Testis (tissue), 2 donors: ENCODE measurements at regions not wholly inside any gene's neighbourhood (a gene's known extent, or its start where the extent isn't known, plus 50 kb on each side); places are given as distances from the start of the nearest gene placed in this dataset.

ENCODE experiments used
- DNase-seq: peaks from one replicate; pipeline ENCODE4 v3.0.0-alpha.2; 2019
- H3K27ac ChIP-seq, 2 donors: fragments of 200-600 bp; sonication (generic); one replicate each; pipeline ENCODE4 v1.5.1; 2019
- H3K27me3 ChIP-seq: fragments of 200-600 bp; sonication (generic); one replicate; pipeline ENCODE4 v1.5.1; 2019
- H3K36me3 ChIP-seq: fragments of 200-600 bp; sonication (generic); one replicate; pipeline ENCODE4 v1.5.1; 2017; ENCODE audit warnings: low read depth; ENCODE audit errors: missing control alignments
- H3K4me1 ChIP-seq: fragments of 200-600 bp; sonication (generic); one replicate; pipeline ENCODE4 v1.5.1; 2019
- H3K4me3 ChIP-seq, 2 donors: fragments of 200-600 bp; sonication (generic); one replicate each; pipeline ENCODE4 v1.5.1; 2017 to 2019
- H3K9me3 ChIP-seq: fragments of 200-600 bp; sonication (generic); one replicate; pipeline ENCODE4 v1.5.1; 2017
- CTCF ChIP-seq, 3 experiments: fragments of 450-650 bp in 2 of 3; fragments of 200-600 bp in 1 of 3; sonication (generic) in 1 of 3; IDR thresholded peaks; one replicate each; pipeline ENCODE4 v1.5.1; 2016 to 2019; ENCODE audit warnings: antibody characterized with exemption in 3 of 3, mild to moderate bottlenecking in 2 of 3, moderate library complexity in 1 of 3
- POLR2A ChIP-seq: fragments of 450-650 bp; IDR thresholded peaks from one replicate; pipeline ENCODE4 v1.6.1; 2017; ENCODE audit warnings: antibody characterized with exemption, mild to moderate bottlenecking, moderate library complexity
- WGBS, 2 donors: methylation state at CpG; one replicate each; pipeline ENCODE4 v1.1.5; 2018; 5-methylcytosine and 5-hydroxymethylcytosine counted together
- intact Hi-C: fragments of 100-400 bp; cut with DNase I; formaldehyde crosslinking; loops from one replicate; pipeline ENCODE4 v1.15.1; 2023; ENCODE audit warnings: low total_unique reads

- intact Hi-C loops: no loop called here
- TF ChIP-seq CTCF (IDR thresholded peaks at IDR 0.05): no peak
- TF ChIP-seq POLR2A: no peak
- H3K36me3 ChIP-seq: no peaks in the 10 kb centered on the region
- H3K9me3 ChIP-seq: no peaks in the 10 kb centered on the region
- no peak overlapping the region for H3K27ac ChIP-seq
- no peak overlapping the region for H3K4me3 ChIP-seq
- no peaks in the 10 kb centered on the region for H3K4me1 ChIP-seq
- WGBS, 2 donors: 78 to 79% methylated on average over 5 of the region's 5 CpGs
- H3K27me3 ChIP-seq: no peaks in the 10 kb centered on the region
- DNase-seq: no peak
These were observed 62.9 kb downstream of the NHLRC3 start for GRCh38 chr13:39100996-39101738.

GRCh38 chr13:39102981-39103490 is 64.8 kb downstream of the NHLRC3 start:
- TF ChIP-seq POLR2A: no peak
- TF ChIP-seq CTCF (IDR thresholded peaks at IDR 0.05): no peak
- intact Hi-C loops: no loop called here
- H3K36me3 ChIP-seq: no peaks in the 10 kb centered on the region
- H3K9me3 ChIP-seq: no peaks in the 10 kb centered on the region
- no peaks in the 10 kb centered on the region for H3K27me3 ChIP-seq
- no peak for DNase-seq
- H3K4me1 ChIP-seq: no peaks in the 10 kb centered on the region
- no peak overlapping the region for H3K27ac ChIP-seq
- H3K4me3 ChIP-seq: no peak overlapping the region
- WGBS, 2 donors: 78 to 81% methylated on average over 6 of the region's 6 CpGs

GRCh38 chr13:39105110-39105509 is 66.9 kb downstream of the NHLRC3 start:
- 29 to 33% methylated on average over 1 of the region's 1 CpG for WGBS, 2 donors
- Histone ChIP-seq H3K4me1 (no peaks in the 10 kb centered on the region), H3K4me3 (no peak overlapping the region), H3K9me3 (no peaks in the 10 kb centered on the region), H3K27me3 (no peaks in the 10 kb centered on the region), H3K27ac (no peak overlapping the region), H3K36me3 (no peaks in the 10 kb centered on the region)
- intact Hi-C loops: no loop called here
- TF ChIP-seq POLR2A (no peak), CTCF (IDR thresholded peaks at IDR 0.05) (no peak)
- DNase-seq: no peak

GRCh38 chr13:39106216-39107005 is 68.2 kb downstream of the NHLRC3 start:
- H3K27me3 ChIP-seq: no peaks in the 10 kb centered on the region
- no peaks in the 10 kb centered on the region for H3K9me3 ChIP-seq
- no peak for TF ChIP-seq CTCF (IDR thresholded peaks at IDR 0.05)
- TF ChIP-seq POLR2A: no peak
- H3K4me3 ChIP-seq: no peak overlapping the region
- no peak overlapping the region for H3K27ac ChIP-seq
- no peak for DNase-seq
- intact Hi-C loops: no loop called here
- H3K4me1 ChIP-seq: no peaks in the 10 kb centered on the region
- WGBS, 2 donors: 71 to 75% methylated on average over 7 to 8 of the region's 8 CpGs
- no peaks in the 10 kb centered on the region for H3K36me3 ChIP-seq
